Loucy (cell line): ENCODE measurements at regions not wholly inside any gene's neighbourhood (a gene's known extent, or its start where the extent isn't known, plus 50 kb on each side); places are given as distances from the start of the nearest gene placed in this dataset.

Experiments used
- EZH2phosphoT487 ChIP-seq: fragments of 200-600 bp; IDR thresholded peaks from 2 replicates; pipeline ENCODE4 v1.6.1; 2018; ENCODE audit warnings: antibody characterized with exemption, mild to moderate bottlenecking, moderate library complexity, borderline replicate concordance
- TF ChIP-seq, protein P1 (sequence below): fragments of 200-600 bp; sonication (generic); conservative IDR thresholded peaks from 2 replicates; pipeline ENCODE4 v1.5.1; 2014; ENCODE audit warnings: mild to moderate bottlenecking, antibody characterized with exemption, low read length

DNA sequence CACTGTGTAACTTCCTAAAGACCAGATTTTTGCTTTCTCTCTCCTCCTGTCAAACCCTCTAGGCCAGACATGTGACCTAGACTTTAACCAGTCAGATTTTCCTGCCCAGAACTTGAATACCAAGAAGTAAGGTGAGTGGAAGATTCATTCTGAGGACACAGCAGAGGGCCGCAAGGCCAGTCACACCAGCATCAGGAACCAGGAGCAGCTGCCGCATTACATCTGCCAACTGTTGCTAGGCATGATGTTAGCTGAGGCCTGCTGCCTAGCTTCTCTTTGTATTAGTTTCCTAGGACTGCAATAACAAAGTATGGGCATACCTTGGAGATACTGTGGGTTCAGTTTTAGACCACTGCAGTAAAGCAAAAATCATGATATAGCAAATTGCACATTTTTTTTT lies 101.9 kb upstream of the BMP4 start:
- TF ChIP-seq, protein P1, sequence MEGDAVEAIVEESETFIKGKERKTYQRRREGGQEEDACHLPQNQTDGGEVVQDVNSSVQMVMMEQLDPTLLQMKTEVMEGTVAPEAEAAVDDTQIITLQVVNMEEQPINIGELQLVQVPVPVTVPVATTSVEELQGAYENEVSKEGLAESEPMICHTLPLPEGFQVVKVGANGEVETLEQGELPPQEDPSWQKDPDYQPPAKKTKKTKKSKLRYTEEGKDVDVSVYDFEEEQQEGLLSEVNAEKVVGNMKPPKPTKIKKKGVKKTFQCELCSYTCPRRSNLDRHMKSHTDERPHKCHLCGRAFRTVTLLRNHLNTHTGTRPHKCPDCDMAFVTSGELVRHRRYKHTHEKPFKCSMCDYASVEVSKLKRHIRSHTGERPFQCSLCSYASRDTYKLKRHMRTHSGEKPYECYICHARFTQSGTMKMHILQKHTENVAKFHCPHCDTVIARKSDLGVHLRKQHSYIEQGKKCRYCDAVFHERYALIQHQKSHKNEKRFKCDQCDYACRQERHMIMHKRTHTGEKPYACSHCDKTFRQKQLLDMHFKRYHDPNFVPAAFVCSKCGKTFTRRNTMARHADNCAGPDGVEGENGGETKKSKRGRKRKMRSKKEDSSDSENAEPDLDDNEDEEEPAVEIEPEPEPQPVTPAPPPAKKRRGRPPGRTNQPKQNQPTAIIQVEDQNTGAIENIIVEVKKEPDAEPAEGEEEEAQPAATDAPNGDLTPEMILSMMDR, result no peak
- no peak for TF ChIP-seq EZH2phosphoT487
